ENCODE measurements at regions not wholly inside any gene's neighbourhood (a gene's known extent, or its start where the extent isn't known, plus 50 kb on each side); places are given as distances from the start of the nearest gene placed in this dataset.

GRCh38 chr5:179420476-179420875, 75.2 kb upstream of the ADAMTS2 start:
- H3K27me3 ChIP-seq, result peaks cover 0 to 47% (median 30%) of the 10 kb centered on the region in 7 donors
- intact Hi-C loops (cut with DNase I), result no loop called here
- DNase-seq, result no peak

GRCh38 chr5:179418972-179419371, 73.7 kb upstream of the ADAMTS2 start:
- H3K36me3 ChIP-seq, result no peaks in the 10 kb centered on the region
- intact Hi-C loops (cut with DNase I), result no loop called here
- H3K4me1 ChIP-seq, result no peaks in the 10 kb centered on the region
- no peak overlapping the region for H3K4me3 ChIP-seq
- H3K27ac ChIP-seq, result no peak overlapping the region
- TF ChIP-seq CTCF (IDR thresholded peaks at IDR 0.05), result no peak
- no peak for DNase-seq
- 60 to 70% methylated on average over 11 of the region's 11 CpGs for WGBS, 2 donors
- peaks cover 0 to 58% (median 31%) of the 10 kb centered on the region in 7 donors for H3K27me3 ChIP-seq
- ATAC-seq, result no peak
- H3K9me3 ChIP-seq, result no peaks in the 10 kb centered on the region

More at GRCh38 chr5:179420476-179420875, 75.2 kb upstream of the ADAMTS2 start:
- Histone ChIP-seq H3K4me1 (no peaks in the 10 kb centered on the region), H3K4me3 (no peak overlapping the region), H3K27ac (no peak overlapping the region), H3K36me3 (no peaks in the 10 kb centered on the region), H3K9me3 (peaks cover 0 to 5% (median 0%) of the 10 kb centered on the region in 11 donors)
- ATAC-seq, result no peak
- TF ChIP-seq CTCF (IDR thresholded peaks at IDR 0.05), result no peak
- 71 to 75% methylated on average over 8 of the region's 8 CpGs for WGBS, 2 donors

GRCh38 chr5:179417696-179418095, 72.4 kb upstream of the ADAMTS2 start:
- Histone ChIP-seq H3K27ac (no peak overlapping the region), H3K4me3 (no peak overlapping the region), H3K36me3 (no peaks in the 10 kb centered on the region), H3K9me3 (no peaks in the 10 kb centered on the region), H3K27me3 (peaks cover 0 to 57% (median 31%) of the 10 kb centered on the region in 7 donors), H3K4me1 (no peaks in the 10 kb centered on the region)
- no peak for ATAC-seq
- no peak for DNase-seq
- TF ChIP-seq CTCF (IDR thresholded peaks at IDR 0.05), result no peak
- WGBS, 2 donors, result 77% methylated on average over 5 of the region's 5 CpGs
- intact Hi-C loops (cut with DNase I), result no loop called here

DNA sequence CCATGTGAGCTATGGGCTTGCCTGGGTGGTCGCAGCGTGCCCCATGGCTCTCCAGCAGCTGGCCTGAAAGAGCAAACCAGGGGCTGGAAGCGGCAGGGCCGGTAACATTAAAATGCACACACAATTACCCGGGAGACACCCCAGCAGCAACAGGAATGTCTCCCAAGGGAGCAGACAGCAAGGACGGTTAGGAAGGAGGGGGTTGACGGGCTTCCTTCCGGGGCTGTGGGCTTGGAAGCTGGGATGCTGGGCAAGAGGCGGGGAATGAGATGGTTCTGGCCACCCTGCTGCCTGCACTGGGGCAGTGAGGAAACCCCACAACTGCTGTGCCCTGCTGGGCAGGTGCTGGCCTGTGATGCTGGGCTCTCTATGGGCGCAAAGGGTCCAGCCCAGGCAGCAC, 71.8 kb upstream of the ADAMTS2 start:
- intact Hi-C loops (cut with DNase I), result no loop called here
- no peak for TF ChIP-seq CTCF (IDR thresholded peaks at IDR 0.05)
- no peak overlapping the region for H3K4me3 ChIP-seq
- no peaks in the 10 kb centered on the region for H3K9me3 ChIP-seq
- H3K36me3 ChIP-seq, result no peaks in the 10 kb centered on the region
- H3K27ac ChIP-seq, result no peak overlapping the region
- H3K4me1 ChIP-seq, result no peaks in the 10 kb centered on the region
- peaks cover 0 to 51% (median 26%) of the 10 kb centered on the region in 7 donors for H3K27me3 ChIP-seq
- DNase-seq, result no peak
- no peak for ATAC-seq
- WGBS, 2 donors, result 51 to 54% methylated on average over 10 of the region's 10 CpGs
